HG02852 (cell line): ENCODE measurements at regions not wholly inside any gene's neighbourhood (a gene's known extent, or its start where the extent isn't known, plus 50 kb on each side); places are given as distances from the start of the nearest gene placed in this dataset.

Experiments used
- ATAC-seq: cut with Tn5 transposase; IDR thresholded peaks from one replicate; pipeline ENCODE4 v1.9.1; 2021; ENCODE audit warnings: mild to moderate bottlenecking, moderate library complexity; ENCODE audit not compliant: unreplicated experiment

DNA sequence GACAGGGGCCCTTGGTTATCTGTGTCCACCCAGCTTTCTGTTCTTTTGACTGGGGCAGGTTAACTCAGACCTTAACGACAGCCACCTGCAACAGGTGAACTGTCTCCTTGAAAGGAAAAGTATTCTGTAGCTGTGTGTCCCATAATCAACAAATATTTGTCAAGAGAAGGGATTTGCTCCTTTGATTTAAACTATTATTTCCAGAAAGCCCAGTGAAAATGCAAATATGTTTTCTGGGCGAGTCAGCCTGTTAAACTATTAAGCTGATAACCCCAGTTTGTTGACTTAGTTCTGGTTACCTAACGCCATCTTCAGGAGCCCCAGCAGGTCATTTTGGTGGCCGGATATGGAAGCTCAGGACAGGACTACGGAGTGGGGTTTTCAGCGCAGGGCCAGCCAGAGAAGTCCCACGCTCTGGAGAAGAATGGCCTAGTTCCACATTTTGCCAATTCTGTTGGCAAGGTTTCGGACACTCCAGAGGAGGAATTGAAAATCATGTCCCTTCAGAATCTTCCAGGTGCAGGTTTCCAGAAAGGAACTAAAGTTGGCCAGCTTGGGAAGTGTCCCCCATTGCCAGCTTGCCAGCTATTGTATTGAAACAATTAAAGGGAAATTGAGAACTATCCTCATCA lies 54.5 kb downstream of the ADRA2A start:
- ATAC-seq, result no peak

DNA sequence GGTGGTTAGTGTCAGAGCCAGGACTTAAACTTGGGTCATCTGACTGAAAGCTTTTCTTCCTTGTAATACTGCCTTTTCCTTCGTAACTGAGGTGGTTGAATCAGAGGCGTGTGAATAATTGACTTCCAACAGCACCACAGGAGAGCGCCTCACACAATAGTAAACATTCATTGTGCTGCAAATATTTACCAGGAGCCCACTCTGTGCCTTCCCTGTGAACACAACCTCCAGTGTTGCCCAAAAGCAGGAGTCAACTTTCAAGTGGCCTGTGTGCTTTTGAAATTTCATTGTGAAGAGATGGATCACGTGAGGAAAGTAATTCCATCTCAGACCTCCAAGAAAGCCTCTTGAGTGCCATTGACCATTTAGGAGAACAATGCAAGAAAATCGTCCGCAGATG lies 60.2 kb downstream of the ADRA2A start:
- ATAC-seq, result no peak

DNA sequence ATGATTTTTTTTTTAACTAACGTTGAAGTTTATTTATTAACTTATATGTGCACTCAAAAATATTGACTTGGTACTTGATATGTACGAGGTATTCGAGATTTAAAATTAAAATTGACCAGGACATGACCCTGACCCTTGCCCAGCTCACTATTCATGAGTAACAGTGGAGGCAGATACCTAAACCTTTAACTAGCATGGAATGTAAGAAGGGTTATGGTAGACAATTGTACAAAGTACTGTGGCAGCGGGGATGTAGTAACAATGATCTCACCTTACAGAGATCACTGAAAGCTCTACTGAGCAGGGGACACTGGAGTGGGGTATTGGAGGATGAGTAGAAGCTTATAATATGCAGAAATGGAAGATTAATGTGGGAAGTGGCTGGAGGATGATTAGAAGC lies 60.8 kb downstream of the ADRA2A start:
- no peak for ATAC-seq

DNA sequence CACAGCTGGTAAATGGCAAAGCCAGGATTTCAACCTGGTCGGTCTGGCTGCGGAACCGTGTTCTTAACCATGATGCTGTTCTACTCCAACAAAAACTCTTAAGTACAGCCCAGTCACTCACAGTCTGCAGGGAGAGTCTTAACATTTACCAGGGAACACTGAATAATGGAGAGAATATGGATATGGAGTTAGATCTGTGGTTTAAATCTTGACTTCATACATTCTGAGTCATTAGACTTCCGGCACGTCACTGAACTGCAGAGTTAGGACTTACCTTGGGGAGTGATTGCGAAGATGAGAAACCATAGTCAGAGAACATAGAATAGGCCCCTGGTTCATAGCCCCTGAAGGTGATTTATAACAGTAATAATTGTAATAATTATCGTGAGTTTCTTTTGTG lies 61.7 kb downstream of the ADRA2A start:
- ATAC-seq, result no peak

DNA sequence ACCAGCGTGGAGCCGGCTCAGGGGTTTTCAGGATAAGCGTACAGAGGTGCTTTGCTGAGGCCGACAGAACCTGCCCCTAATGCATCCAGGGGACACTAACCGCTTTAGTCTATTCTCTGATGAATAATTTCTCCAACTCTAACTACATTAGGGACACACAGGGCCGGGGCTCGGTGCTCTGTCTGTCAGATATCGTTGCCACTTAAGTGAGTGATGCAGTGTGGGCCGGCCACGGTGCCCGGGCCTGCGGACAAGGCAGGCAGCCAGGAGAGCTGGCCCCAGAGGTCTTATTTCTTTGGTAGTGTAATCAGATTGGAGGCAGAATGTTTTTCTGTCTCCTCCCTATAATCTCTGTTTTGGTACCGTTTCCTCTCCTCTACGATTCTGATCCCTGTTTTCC lies 62.7 kb downstream of the ADRA2A start:
- ATAC-seq, result no peak

DNA sequence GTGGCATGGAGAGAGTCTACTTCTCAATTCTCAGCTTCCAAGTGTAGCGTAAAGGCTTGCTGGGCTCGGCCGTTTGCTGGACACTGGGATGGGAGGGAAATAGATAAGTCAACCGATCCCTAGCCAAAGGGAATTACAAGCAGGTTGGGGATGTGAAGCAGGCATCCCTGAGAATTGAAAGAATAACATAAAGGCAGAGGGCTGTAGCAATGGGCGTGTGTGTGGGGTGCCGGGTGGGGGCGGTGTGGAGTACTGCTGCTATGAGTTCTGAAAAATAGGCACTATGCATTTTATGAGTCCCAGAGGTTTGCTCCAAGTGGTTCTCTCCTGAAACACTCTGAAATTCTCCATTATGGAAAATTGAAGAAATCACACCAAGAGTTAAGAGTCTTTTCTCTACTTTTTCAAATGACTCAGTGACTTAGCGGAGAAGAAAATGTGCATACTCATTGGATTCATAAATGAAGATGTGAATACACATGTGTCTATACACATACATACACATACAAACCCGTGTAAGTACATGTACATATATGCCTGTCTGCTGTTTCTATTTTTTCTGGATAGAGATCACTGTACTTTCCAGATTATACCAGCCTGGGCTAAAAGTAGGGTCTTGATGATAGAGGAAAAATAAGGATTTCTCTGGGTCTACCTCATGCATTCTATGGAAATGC lies 65.4 kb downstream of the ADRA2A start:
- ATAC-seq, result no peak

DNA sequence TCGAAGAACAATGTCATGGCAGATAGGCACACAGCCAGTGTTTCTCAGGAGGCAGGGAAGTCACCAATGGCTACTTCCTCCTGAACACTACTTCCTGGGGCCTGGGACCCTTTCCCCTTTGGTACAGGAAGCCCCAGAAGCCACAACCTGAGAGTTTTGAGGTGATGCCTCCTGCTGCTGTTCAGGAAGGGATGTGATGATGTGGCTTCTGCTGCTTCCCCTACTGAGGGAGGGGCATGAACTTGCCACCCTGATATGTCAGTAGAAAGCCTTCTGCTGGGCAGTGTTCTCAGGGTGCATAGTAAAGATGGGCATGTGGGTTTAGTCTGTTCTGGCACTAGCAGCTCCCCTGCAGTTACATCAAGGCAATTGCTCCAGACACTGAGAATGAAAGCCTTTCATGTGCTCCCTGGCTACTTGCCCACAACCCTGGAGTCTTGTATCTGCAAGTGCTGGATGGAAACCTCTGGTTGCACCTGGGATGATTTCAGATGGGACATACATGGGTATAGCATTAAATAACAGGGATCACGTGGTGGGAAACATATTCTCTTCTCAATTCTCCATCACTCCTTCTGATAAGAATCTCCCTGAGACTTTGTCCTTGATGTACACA lies 69.3 kb downstream of the ADRA2A start:
- no peak for ATAC-seq

DNA sequence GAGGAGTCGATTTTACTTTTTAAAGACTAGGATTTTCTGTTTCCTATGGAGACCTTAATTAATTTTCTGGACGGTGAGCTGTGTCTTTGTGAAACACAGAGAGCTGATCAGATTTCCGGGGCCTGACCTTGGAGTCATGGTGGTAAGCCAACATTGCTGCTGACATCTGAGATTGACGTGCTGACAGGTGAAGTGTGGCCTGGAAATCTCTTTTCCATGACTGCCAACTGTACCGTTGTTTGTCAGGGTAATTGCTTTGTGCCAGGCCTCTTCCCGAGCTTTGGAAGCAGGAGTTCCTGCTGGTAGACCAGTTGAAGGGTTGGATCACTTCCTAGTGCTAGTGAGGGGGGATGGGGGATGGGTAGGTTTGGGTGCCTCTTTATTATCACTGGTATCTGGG lies 71.2 kb downstream of the ADRA2A start:
- ATAC-seq, result no peak

DNA sequence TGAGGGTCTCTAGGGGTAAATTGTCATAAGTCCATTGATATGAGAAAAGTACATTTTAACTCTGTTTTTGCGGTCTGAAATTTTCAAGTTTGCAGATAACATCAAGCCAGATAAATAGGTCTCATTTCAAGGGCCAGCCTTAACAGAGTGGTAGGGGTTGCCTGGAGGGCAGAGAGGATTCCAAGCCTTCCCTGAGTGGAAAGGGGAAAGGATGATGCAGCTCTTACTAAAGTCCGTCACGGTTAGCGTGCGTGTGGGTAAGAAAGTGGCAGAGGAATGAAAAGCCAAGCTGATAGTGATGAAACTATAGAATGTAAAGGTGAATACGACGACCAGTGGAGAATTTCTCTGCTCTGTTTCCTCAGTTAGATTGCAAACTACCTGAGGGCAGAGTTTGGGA lies 71.6 kb downstream of the ADRA2A start:
- no peak for ATAC-seq

DNA sequence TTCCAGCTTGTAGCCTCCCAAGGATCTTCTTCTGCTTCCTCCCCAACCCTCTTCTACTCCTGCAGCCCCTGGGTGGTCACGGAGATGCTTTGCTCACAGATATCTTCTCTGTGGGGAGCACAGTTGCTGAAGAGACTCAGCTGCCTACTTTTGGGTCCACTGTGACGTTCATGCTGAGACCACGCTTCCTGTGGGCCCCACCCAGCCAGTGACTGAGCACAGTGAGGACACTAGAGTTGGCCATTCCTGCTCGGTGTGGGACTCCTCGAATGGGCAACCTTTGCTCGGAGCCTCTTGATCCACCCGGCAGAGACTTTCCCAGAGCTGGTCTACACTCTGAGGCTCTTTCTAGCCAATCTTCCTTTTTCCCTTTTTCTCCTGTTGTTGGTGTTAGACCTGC lies 73.9 kb downstream of the ADRA2A start:
- ATAC-seq, result no peak

DNA sequence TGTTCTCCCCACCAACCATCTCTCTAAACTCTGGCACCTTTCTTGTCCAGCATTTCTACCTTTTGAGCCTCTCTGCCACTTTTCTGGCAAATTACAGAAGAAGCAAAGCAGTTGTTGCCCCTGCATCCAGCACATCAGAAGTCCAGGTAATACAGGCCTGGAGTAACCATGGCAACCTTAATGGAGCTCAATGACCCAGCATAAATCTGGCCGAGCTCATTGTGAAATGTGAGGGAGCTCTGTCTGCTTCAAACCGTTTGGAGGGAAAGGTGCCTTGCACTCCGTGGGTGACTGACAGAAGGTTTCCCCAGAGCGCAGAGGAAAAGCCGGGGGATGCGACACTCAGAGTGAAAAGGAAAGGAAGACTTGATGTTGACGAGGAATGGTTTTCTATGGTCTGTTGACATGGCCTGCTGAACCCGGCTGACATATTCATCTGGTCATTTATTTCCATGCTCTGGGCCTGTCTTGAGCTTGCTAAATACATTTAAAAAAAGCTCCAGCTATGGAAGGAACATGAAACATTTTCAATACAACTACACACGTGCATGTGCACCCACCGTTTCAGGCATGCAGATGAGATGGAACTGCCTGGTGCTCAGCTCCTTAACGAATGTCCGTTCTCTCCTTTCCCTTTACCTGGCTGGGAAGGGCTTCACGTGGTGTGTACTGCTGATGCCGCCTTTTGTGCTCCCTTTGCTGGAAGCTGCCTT lies 74.9 kb downstream of the ADRA2A start:
- no peak for ATAC-seq

DNA sequence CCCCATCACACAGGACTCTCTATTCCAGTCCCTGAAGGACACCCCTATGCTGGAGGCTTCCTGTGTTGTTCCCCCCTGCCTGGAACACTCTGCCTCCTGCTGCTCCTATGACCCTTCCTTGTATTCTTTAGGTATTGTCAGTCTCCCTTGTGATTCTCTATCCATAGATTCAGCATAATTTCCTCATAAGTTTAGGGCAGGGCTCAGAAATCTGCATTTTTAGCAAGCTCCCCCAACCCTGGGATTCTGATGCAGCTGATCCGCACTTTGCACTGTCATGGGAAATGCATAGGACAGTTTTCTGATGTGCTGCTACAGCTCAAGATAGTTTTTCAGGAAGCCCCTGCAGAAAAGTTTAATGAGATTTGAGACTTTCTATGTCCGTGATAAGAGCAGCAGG lies 79.9 kb downstream of the ADRA2A start:
- no peak for ATAC-seq

DNA sequence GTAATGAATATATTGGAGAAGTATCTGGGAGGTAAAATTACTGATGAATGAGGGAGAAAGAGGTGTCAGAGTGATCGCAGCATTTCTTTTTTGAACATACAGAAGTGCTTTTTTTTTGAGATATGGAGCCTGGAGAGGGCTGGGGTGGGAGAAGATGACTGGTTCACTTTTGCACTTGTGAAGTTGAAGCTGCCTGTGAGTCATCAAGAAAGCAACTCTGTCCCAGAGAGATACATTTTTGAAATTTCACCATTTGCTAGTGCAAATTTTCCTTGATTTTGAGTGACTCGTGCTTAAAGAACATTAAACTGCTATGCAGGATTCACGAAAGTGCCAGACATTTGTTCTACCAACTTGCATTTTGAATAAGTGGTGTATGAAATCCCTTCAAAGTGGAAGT lies 81.8 kb downstream of the ADRA2A start:
- no peak for ATAC-seq

DNA sequence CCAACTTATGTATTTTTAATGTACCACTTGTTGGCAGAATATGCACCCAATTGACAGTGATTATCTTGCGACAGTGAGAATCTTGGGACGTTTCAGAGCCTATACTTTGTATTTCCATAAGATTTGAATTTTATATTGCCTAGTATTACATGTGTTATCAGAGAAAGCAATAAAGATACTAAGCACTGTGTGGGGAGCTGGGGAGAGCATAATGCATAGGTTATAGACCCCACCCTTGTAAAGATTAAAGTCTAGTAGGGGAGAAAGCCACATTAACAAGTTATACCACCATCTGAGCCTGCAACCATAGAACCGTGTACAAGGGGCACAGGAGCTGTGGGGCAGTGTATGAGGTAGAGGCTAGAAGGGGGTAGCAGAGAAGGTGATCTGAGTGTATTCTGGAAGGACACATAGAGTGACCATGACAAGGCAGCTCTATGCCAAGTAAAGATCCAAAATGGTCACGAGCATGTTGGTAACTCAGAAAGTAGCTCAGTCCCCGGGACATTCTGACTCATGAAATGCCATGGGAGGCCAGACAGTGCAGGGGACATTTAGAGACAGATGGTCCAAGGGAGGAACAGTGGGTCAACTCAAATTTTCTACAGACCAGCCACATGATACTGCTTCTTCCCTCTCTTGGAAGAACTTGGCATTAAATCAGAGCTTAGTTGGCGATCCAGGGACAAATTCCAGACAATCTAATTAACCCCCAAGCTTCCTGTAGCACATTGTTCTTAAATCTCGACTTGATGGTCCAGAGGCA lies 84.5 kb downstream of the ADRA2A start:
- ATAC-seq, result no peak

DNA sequence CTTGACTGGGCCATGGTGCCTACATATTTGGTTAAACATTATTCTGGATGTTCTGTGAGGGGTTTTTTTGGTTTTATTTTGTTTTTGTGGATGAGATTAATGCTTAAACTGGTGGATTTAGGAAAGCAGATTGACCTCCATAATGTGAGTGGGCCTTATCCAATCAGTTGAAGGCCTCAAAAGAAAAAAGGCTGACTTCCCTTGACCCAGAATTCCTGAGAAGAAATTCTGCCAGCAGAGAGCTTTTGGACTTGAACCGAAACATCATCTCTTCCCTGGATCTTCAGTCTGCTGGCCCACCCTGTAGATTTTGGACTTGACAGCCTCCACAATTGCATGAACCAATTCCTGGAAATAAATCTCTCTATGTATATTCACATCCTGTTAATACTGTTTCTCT lies 94.4 kb downstream of the ADRA2A start:
- no peak for ATAC-seq

DNA sequence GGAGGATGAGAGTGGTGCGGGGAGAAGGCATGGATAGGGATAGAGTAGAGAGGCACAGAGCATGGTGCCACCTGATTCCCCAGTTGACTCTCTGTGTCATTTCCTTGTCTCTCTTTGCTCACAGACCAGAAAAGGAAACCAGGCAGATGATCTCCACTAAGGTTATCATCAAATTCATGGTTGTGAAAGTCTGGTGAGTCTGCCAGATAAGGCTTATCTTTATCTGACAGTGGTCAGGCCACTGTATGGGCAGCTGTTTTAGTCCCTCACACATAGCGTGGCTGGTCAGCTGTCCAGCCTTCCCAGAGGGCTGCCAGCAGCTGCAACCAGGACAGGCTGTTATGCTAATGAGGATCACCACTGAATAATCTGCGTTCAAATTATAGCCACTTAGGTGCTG lies 99.0 kb downstream of the ADRA2A start:
- no peak for ATAC-seq

DNA sequence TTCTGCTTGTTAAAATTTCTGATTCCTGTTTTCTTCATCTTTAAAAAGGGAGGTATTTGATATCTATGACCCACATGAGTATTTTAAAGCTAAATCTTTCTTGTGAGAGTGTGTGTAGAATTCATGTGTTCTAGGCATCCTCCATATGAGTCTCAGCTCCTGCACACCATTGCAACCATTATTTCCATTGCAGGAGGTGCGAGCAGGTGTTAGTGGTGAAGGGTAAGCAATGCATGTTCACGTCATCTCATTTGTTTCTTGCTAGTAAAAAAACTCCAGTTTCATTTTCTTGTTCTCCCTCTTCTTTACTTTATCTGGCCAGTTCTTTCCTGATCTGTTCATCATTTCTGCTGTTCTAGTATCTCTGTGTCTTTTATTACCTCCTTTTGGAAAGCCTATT lies 100.5 kb downstream of the ADRA2A start:
- peak; percentile 57 for ATAC-seq

DNA sequence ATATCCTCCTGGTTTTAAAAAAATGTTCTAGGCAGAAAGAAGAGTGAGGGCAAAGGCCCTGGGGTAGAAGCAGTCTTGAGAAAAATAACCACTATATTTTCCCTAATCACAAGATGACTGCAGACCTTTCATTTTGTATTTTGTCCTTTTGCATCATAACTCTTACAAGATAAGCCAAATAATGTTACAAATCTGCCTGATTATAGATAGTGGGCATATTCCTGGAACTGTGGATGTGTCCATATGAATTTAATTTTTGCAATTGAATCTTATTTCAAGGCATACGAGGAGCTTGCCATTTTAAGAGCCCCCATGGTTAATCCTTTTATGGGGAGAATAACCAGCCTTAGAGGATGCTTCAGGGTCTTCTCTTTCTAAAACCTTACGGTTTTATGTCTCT lies 102.7 kb downstream of the ADRA2A start:
- no peak for ATAC-seq

DNA sequence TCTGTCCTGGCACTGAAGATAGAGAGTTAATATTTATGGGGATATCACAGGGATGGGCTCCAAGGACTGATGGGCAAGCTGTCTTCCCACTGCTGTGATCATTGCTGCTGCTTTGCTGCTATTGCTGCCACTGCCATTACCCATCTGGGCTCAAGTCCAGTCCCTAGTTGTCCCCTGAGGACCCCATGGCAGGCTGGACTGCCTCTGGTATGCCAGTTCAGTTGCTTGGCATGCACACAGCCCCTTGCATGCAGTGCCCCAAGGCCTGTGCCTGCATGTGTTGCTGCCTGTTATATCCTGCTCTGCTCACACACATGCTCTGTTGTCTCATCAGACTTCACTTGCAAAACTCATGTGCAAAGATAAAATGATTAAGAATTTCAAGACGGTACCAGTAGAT lies 109.5 kb downstream of the ADRA2A start:
- no peak for ATAC-seq

DNA sequence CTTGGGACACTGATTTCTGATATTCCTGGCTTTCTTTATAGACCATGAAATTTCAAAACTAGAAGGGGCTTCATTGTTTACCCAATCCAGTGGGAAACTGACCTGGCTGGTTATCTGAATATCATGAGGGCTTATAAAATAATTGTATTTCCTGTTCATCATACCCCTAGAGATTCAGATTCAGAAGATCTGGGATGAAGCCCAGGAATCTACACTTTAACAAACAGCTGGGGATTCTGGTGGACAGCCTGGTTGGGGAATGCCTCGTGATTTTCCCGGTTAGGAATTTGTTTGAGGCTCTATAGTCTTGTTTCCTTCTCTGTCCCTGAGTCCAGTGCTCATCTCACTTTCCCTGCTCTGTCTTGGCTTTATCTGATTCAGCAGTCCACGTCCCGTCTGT lies 110.3 kb downstream of the ADRA2A start:
- no peak for ATAC-seq

DNA sequence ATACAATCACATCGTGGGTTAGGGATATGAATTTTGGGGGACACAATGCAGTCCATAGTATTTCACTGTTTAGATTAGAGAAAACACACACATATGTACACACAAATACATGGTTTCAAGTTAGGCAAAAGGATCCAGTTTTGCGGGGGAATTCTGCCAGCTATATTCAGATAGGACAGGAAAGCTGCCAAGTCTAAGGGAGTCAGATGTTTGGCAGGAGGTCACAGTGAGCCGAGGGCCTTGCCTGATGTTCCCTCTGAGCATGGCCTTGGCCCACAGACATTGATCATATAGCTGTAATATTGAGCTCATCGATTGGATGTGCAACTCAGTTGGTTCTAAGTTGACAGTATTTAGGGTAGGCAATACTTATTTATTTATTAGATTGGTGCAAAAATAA lies 122.8 kb downstream of the ADRA2A start:
- no peak for ATAC-seq
